Thymus (tissue), 11 donors: ENCODE measurements at regions not wholly inside any gene's neighbourhood (a gene's known extent, or its start where the extent isn't known, plus 50 kb on each side); places are given as distances from the start of the nearest gene placed in this dataset.

Experiments used
- DNase-seq, 9 donors: peaks; one replicate each; pipeline ENCODE4 v3.0.0-alpha.2; 2013; ENCODE audit warnings: low spot score in 9 of 9, low read depth in 6 of 9, missing footprints in 1 of 9
- H3K27ac ChIP-seq, 2 donors: one replicate each; pipeline ENCODE4 v1.5.1; 2013; ENCODE audit warnings: control low read depth in 1 of 2, low read depth in 1 of 2, low read length in 1 of 2, mild to moderate bottlenecking in 1 of 2, moderate library complexity in 1 of 2
- H3K27me3 ChIP-seq, 2 donors: one replicate each; pipeline ENCODE4 v1.5.1; 2013; ENCODE audit warnings: low read length in 1 of 2; ENCODE audit not compliant: control insufficient read depth in 2 of 2, insufficient read depth in 1 of 2
- H3K36me3 ChIP-seq, 2 donors: one replicate each; pipeline ENCODE4 v1.5.1; 2013; ENCODE audit warnings: low read length in 1 of 2, mild to moderate bottlenecking in 1 of 2, moderate library complexity in 1 of 2; ENCODE audit not compliant: control insufficient read depth in 2 of 2, insufficient read depth in 2 of 2
- H3K4me1 ChIP-seq, 2 donors: one replicate each; pipeline ENCODE4 v1.5.1; 2013; ENCODE audit warnings: low read length in 2 of 2; ENCODE audit not compliant: control insufficient read depth in 2 of 2, insufficient read depth in 2 of 2
- H3K4me3 ChIP-seq, 2 donors: one replicate each; pipeline ENCODE4 v1.5.1; 2013; ENCODE audit warnings: low read length in 2 of 2, control low read depth in 1 of 2, mild to moderate bottlenecking in 1 of 2
- H3K9me3 ChIP-seq, 2 donors: one replicate each; pipeline ENCODE4 v1.5.1; 2013; ENCODE audit warnings: low read length in 1 of 2, mild to moderate bottlenecking in 1 of 2; ENCODE audit not compliant: control insufficient read depth in 2 of 2, insufficient read depth in 1 of 2
- WGBS: extraction: QIAGEN DNeasy Blood & Tissue Kit; methylation state at CpG from one replicate; pipeline ENCODE4 v1.1.7; 2013; 5-methylcytosine and 5-hydroxymethylcytosine counted together
- donor health status: healthy.

DNA sequence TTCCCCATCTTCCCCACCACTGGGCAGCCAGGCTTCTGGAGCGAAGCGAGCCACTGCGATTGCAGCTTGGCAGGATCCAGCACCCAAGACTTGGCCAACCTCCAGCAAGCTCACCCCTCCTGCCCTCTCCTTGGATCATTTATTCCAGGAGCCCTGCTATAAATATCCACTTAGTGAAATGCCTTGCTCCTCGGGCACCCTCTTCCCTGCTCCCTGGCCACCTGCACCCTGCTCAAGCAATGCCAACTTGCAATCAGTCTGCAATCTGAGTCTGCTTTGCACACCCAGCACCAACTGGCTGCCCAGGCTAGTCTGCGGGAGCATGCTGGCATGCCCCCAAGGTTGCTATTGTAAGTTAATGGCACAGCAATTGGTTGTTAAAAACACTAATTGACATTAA, 666.0 kb downstream of the MED13L start:
- Histone ChIP-seq H3K27ac (no peak overlapping the region), H3K36me3 (no peaks in the 10 kb centered on the region), H3K9me3 (no peaks in the 10 kb centered on the region), H3K4me1 (no peaks in the 10 kb centered on the region), H3K27me3 (peaks cover 0 to 3% of the 10 kb centered on the region in 2 donors), H3K4me3 (no peak overlapping the region)
- WGBS = 95% methylated on average over 5 of the region's 5 CpGs
- no peak for DNase-seq

DNA sequence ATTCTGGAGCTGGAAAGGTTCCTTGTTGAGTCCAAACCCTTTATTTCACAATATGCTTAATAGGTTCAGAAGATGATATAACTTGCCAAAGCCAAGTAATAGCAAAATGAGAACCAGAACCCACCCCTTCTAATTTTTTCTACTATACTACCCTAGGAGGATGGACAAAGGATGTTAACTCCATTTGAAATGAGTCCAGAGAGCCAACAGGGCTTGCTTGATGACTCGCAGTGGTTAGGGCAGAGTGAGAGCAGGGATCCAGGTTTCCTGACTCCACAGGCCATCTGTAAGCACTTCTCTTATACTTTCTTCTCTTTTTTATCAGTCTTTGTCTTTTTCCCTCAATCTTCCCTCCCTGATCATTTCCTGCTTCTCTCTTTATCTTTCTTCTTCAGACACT, 668.1 kb downstream of the MED13L start:
- Histone ChIP-seq H3K27me3 (peaks cover 0 to 9% of the 10 kb centered on the region in 2 donors), H3K4me1 (no peaks in the 10 kb centered on the region), H3K9me3 (no peaks in the 10 kb centered on the region), H3K36me3 (no peaks in the 10 kb centered on the region), H3K27ac (no peak overlapping the region), H3K4me3 (no peak overlapping the region)
- no peak for DNase-seq
- 90% methylated on average over 1 of the region's 1 CpG for WGBS

DNA sequence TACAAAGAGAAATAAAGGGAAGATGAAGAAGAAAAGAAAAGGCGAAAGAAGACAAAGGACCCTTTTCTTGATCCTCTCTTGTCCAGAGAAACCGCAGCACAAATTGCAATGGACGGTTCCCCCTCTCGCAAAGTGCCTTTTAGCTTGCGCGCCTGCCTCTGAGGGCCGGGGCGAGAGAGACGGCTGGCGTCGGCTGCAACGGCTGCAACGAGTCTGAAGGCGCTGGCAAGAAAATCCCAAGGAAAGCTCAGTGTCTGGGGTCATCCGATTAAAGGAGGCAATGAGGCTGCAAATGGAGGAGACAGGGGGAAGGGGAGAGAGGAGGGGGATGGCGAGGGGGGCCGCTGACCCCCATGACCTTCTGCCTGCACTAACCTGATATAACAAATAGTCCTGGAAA, 671.5 kb downstream of the MED13L start:
- Histone ChIP-seq H3K4me3 (no peak overlapping the region), H3K9me3 (no peaks in the 10 kb centered on the region), H3K27ac (no peak overlapping the region), H3K36me3 (no peaks in the 10 kb centered on the region), H3K4me1 (no peaks in the 10 kb centered on the region), H3K27me3 (peaks cover under 1 to 7% of the 10 kb centered on the region in 2 donors)
- WGBS = 28% methylated on average over 17 of the region's 17 CpGs
- DNase-seq = no peak

GRCh38 chr12:115598871-115599811, 678.4 kb downstream of the MED13L start:
- no peak for DNase-seq
- H3K27me3 ChIP-seq = peaks cover 9 to 24% of the 10 kb centered on the region in 2 donors

GRCh38 chr12:115597157-115597712, 680.3 kb downstream of the MED13L start:
- 74% methylated on average over 3 of the region's 3 CpGs for WGBS

More at GRCh38 chr12:115598871-115599811, 678.4 kb downstream of the MED13L start:
- H3K9me3 ChIP-seq = no peaks in the 10 kb centered on the region
- WGBS = 10% methylated on average over 43 of the region's 43 CpGs
- H3K4me3 ChIP-seq = no peak overlapping the region
- no peaks in the 10 kb centered on the region for H3K36me3 ChIP-seq
- no peak overlapping the region for H3K27ac ChIP-seq
- no peaks in the 10 kb centered on the region for H3K4me1 ChIP-seq

GRCh38 chr12:115588131-115588530, 689.4 kb downstream of the MED13L start:
- no peak for DNase-seq
- WGBS = 89% methylated on average over 9 of the region's 9 CpGs
- H3K4me1 ChIP-seq = no peaks in the 10 kb centered on the region
- H3K9me3 ChIP-seq = no peaks in the 10 kb centered on the region
- no peaks in the 10 kb centered on the region for H3K36me3 ChIP-seq
- peaks cover 0 to 4% of the 10 kb centered on the region in 2 donors for H3K27me3 ChIP-seq
- no peak overlapping the region for H3K27ac ChIP-seq
- H3K4me3 ChIP-seq = no peak overlapping the region

More at GRCh38 chr12:115597157-115597712, 680.3 kb downstream of the MED13L start:
- no peak overlapping the region for H3K4me3 ChIP-seq
- peaks cover 9 to 24% of the 10 kb centered on the region in 2 donors for H3K27me3 ChIP-seq
- H3K4me1 ChIP-seq = no peaks in the 10 kb centered on the region
- DNase-seq = no peak
- no peaks in the 10 kb centered on the region for H3K9me3 ChIP-seq
- no peaks in the 10 kb centered on the region for H3K36me3 ChIP-seq
- no peak overlapping the region for H3K27ac ChIP-seq

DNA sequence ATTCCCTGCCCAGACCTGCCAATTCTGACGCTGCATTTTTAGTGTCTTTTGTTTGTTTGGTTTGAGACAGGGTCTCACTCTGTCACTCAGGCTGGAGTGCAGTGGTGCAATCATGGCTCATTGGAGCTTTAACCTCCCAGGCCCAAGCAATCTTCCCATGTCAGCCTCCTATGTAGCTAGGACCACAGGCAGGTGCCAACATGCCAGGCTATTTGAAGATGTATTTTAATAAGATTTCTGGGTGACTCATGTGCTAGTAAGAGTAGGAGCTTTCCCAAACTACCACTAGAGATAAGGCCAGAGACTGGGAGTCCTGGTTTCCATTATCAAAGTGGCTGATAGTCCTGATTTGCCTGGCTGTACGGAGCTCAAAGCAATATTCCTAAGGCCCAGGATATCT, 693.3 kb downstream of the MED13L start:
- H3K27me3 ChIP-seq = peaks cover 0 to 4% of the 10 kb centered on the region in 2 donors
- DNase-seq = no peak
- no peak overlapping the region for H3K27ac ChIP-seq
- no peaks in the 10 kb centered on the region for H3K4me1 ChIP-seq
- 73% methylated on average over 2 of the region's 2 CpGs for WGBS
- no peak overlapping the region for H3K4me3 ChIP-seq
- H3K9me3 ChIP-seq = no peaks in the 10 kb centered on the region
- H3K36me3 ChIP-seq = no peaks in the 10 kb centered on the region

- no peaks in the 10 kb centered on the region for H3K9me3 ChIP-seq
- WGBS = 25% methylated on average over 10 of the region's 10 CpGs
- H3K36me3 ChIP-seq = no peaks in the 10 kb centered on the region
- no peak overlapping the region for H3K4me3 ChIP-seq
- peaks cover 0 to 4% of the 10 kb centered on the region in 2 donors for H3K27me3 ChIP-seq
- no peak overlapping the region for H3K27ac ChIP-seq
- no peaks in the 10 kb centered on the region for H3K4me1 ChIP-seq
- no peak for DNase-seq
Observed at GRCh38 chr12:115583591-115583990, 693.9 kb downstream of the MED13L start.

DNA sequence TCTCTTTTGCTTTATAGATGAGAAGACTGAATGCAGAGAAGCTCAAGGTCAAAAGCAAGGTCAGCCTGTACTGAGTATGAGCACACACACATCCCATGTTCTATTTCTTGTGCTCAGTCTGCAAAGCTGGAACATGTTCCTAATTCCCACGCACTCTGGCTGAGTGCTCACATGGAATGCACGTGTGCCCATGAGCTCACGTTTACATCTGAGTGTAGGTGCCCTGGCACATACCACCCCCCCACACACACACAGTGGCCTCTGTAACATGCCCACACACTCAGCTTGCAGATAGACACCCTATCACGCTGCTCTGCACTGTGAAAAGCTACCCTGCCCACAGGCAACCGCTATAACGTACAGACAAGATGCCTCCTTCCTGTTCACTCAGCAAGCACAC, 700.1 kb downstream of the MED13L start:
- Histone ChIP-seq H3K4me1 (no peaks in the 10 kb centered on the region), H3K9me3 (no peaks in the 10 kb centered on the region), H3K27ac (no peak overlapping the region), H3K27me3 (no peaks in the 10 kb centered on the region), H3K4me3 (no peak overlapping the region), H3K36me3 (no peaks in the 10 kb centered on the region)
- DNase-seq = no peak
- WGBS = 85% methylated on average over 6 of the region's 6 CpGs
